Hematopoietic multipotent progenitor cell treated with erythropoietin and hydrocortisone succinate and interleukin-3 and kit ligand, for 8 days (in vitro differentiated cells): ENCODE measurements at regions not wholly inside any gene's neighbourhood (a gene's known extent, or its start where the extent isn't known, plus 50 kb on each side); places are given as distances from the start of the nearest gene placed in this dataset.
A peak's percentile ranks its signal among the peaks of the same experiment; 100 is the strongest.

Experiments
- DNase-seq: peaks from one replicate; pipeline ENCODE4 v3.0.0-alpha.2; 2015

DNA sequence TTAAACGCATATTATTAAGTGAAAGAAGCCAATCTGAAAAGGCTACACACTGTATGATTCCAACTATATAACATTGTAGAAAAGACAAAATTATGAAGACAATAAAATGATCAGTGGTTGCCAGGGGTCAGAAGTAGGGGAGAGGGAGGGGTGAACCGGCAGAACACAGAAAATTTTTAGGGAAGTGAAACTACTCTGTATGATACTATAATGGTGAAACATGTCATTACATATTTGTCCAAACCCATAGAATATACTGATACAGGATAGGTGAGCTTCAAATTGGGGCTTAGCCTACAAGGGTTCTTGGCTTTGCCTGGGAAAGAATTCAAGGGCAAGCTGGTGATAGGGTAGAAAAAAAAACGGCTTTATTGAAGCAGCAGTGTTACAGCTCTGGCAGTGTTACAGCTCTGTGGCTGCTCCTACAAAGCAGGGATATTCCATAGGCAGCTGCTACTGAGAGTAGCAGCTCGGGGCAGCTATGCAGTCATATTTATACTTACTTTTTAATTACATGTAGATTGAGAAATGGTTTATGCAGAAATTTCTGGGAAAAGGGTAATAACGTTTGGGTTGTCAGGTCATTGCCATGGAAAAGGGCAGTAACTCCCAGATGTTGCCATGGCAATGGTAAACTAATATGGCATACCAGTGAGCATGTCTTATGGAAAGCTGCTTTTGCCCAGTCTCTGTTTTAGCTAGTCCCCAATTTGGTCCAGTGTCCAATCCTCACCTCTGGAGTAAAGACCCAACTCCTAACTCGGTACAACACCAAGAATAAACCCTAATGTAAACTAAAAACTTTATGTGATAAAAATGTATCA is 125.1 kb upstream of the SLC25A36 start:
- DNase-seq: no peak

- DNase-seq: no peak
Measured at GRCh38 chr3:140821493-140821892, 120.1 kb upstream of the SLC25A36 start.

- no peak for DNase-seq
Measured at GRCh38 chr3:140822401-140823047, 119.1 kb upstream of the SLC25A36 start.

DNA sequence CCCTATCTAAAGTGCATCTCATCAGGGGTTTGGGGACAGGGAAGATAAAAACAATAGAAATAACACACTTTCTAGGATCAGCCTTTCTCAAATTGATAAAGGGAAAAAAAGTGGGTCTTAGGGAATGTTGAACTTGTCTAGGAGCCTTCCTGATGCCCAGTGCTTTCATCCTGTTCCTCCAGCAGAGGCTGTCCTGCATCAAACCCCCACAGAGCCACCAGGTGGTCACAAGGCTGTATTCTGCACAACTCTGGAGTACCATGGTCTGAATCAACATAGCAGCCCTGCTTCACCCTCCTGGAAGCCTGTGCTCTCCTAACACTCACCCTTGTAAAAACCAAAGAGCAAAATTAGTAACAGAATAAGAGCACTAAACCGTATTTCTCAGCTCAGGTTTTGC is 118.5 kb upstream of the SLC25A36 start:
- DNase-seq: no peak

DNA sequence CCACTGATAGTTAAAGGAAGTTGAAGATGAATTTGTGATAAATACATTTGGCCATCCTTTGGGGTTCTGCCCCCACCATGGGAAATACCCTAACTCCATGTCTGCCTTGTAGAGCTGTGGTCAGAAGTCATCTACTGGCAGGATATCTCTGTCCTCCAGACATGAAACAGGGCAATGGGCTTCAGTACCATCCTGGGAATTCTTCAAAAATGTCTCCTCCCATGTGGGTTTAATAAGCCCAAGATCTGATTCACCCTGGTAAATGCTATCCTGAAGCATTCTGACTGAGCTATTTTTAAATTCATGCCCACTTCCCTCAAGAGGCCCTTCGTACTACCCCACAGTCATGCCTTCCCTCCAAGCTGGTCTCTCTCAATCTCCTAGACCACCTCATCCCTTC is 113.7 kb upstream of the SLC25A36 start:
- DNase-seq: no peak

DNA sequence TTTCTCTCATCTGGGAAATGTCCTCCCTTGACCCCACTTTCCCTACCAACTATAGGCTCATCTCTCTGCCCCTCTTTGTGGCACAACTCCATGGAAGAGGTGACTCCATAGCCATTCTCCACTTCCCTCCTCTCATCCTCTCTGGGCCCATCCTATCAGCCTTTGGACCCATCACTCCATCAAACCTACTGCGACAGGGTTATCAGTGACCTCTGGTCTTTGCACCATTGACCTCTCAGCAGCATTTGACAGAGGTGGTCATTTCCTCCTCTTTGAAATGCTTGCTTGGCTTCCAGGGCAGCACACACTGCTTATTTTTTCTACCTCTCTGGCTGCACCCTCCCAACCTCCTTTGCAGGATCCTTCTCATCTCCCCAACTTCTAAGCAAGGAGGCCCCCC is 113.1 kb upstream of the SLC25A36 start:
- no peak for DNase-seq

DNA sequence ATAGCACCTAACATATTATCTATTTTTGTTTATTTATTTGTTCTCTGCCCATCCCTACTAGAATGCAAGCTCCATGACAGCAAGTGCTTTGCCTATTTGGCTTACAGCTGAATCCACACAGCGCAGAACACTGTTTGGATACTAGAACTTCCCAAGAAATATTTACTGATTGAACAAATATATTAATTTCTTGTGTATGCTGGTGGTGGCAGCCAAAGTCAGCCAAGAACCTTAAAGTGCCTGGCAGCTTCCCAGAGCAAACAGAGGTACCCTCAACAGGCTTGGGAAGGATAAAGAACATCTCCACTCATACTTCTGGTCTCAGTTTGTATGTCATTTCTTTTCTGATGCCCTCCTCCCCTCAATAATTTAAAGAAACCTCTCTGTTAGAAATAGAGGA is 111.8 kb upstream of the SLC25A36 start:
- no peak for DNase-seq

DNA sequence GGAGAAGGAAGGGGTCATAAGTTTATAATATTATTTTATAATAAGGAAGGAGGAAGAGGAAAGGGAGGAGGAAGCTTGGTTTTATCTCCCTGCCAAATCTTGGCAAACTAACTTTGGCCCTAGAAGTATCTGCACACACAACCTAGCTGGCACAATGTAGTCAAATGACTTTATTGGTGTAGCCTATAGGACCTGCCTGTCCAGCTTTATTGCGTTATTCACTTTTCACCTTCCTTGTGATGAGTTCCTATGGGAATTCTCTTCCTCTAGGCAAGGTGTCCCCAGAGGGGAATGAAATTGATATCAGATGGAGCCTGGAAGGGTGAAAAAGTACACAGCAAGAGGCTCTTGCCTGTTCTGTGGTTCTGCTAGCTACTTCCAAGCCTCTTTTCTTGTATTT is 111.2 kb upstream of the SLC25A36 start:
- DNase-seq: no peak

GRCh38 chr3:140832883-140833282 is 108.8 kb upstream of the SLC25A36 start:
- no peak for DNase-seq

DNA sequence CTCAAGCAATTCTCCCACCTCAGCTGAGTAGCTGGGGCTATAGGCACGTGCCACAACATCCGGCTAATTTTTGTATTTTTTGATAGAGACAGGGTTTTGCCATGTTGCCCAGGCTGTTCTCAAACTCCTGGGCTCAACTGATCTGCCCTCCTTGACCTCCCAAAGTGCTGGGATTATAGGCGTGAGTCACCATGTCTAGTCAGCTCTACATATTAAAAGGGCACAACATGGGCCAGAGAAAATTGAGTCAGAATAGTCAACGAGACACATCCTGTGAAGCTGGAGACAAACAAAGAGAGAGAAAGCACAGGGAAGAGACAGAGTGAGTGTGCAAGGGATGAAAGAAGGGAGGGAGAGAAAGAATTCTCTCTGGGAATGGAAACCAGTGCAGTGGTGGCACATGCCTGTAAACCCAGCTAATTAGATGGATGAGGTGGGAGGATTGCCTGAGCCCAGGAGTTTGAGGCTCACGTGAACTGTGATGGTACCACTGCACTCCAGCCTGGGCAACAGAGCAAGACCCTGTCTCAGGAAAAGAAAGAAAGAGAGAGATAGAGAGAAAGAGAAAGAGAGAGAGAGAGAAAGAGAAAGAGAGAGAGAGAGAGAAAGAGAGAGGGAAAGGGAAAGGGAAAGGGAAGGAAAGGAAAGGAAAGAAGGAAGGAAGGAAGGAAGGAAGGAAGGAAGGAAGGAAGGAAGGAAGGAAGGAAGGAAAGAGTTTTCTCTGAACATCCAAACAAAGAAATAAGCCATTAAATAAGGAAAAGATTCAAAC is 107.2 kb upstream of the SLC25A36 start:
- no peak for DNase-seq

- no peak for DNase-seq
Measured at GRCh38 chr3:140842984-140843649, 98.5 kb upstream of the SLC25A36 start.

GRCh38 chr3:140843656-140844055 is 98.0 kb upstream of the SLC25A36 start:
- no peak for DNase-seq

DNA sequence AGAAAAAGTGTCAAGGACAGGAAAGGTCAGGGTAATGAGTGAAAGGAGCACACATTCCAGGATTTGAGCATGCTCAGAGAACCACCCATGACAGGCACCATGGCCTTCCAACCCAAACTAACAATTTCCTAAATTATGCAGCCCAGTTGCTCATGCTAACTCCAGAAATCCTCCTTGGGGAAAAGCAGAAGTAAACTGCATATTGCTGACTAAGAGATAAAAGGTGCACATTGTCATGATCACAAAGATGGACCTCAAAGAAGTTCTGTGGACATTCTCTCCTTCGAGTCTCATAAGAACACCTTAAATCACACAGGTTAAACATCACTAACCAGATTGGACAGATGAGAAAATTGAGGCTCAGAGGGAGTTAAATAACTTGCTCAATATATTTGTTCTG is 97.6 kb upstream of the SLC25A36 start:
- no peak for DNase-seq

- DNase-seq: no peak
Measured at GRCh38 chr3:140845882-140846281, 95.8 kb upstream of the SLC25A36 start.

- no peak for DNase-seq
Measured at GRCh38 chr3:140848666-140849065, 93.0 kb upstream of the SLC25A36 start.

DNA sequence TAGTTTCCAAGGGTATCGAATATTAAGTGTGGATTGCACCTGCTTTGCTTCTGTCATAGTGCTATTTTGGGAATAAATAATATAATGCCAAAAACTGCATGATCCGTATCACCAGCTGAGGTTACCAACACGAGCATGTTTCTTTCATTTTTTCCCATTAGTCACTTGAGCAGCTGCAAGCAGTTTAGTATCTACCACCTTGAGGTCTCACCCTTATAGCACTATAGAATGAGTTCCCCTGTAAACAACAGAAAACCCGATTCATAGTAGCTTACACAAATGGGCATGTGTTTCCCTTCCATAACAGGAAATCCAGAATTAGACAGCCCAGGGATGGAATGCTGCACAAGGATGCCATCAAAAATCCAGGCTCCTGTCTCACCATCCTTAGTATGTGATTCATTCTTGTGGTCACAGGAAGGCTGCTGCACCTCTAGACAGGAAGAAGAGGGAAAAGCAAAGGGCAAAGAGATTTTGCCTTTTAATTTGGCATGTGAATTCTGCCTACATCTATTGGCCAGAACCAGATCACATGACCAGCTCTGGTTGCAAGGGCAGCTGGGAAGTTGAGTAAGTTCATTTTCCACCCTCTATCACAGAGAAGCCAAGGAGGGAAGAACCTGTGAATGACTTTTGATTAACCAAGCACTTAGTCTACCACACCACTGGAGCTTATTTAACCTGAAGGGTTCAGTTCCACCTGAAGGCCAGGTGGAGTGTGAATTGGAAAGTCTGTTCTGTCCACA is 91.3 kb upstream of the SLC25A36 start:
- DNase-seq: no peak

- DNase-seq: no peak
Measured at GRCh38 chr3:140854961-140855360, 86.7 kb upstream of the SLC25A36 start.

GRCh38 chr3:140856905-140857304 is 84.7 kb upstream of the SLC25A36 start:
- no peak for DNase-seq

DNA sequence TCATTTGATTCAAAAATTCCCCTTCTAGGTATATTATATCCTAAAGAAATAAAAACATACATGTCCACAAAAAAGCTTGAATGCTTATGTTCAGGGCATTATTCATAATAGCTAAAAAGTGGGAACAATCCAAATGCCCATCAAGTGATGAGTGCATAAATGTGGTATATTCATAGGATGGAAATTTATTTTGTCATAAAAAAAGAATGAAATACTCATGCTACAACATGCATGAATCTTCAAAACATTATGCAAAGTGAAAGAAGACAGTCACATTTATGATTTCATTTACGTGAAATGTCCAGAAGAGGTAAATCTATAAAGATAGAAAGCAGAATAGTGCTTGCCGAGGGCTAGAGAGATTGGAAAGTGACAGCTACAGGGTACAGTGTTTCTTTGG is 83.6 kb upstream of the SLC25A36 start:
- no peak for DNase-seq

GRCh38 chr3:140859592-140860336 is 81.9 kb upstream of the SLC25A36 start:
- no peak for DNase-seq

DNA sequence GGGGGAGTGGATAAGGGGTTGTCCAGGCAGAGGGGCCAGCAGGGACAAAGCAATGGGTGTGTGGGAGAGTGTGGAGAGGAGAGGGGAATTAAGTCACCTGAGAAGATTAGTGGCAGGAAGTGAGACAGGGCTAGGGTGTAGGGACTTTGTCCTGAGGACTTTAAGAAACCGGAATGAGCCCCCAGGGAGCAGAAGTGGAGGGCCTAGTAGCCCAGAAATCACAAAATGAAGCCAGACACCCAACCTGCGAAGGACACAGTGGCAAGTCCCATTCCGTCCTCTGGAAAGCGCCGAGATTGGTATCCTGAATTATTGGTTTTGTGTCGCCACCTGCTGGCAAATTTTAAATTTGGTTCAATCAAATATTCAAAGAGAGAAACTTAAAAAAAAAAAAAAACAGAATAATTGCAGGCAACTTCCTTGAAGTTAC is 78.0 kb upstream of the SLC25A36 start:
- peak; percentile 63 for DNase-seq

- DNase-seq: no peak
Measured at GRCh38 chr3:140870351-140870750, 71.3 kb upstream of the SLC25A36 start.
